Stimulated activated naive CD8-positive, alpha-beta T cell treated with anti-CD3 and anti-CD28 coated beads, Interleukin-15, Interleukin-2, amounts not matched to agents 100 ng/mL and 50 ng/mL, for 24 hours (primary cell): ENCODE measurements at regions not wholly inside any gene's neighbourhood (a gene's known extent, or its start where the extent isn't known, plus 50 kb on each side); places are given as distances from the start of the nearest gene placed in this dataset.

Experiments
- H3K27ac Mint-ChIP-seq: one replicate; pipeline ENCODE4 v1.8.0; 2021; ENCODE audit warnings: mild to moderate bottlenecking, mixed read lengths
- H3K27me3 Mint-ChIP-seq: one replicate; pipeline ENCODE4 v1.8.0; 2021; ENCODE audit warnings: mixed read lengths
- H3K36me3 Mint-ChIP-seq: one replicate; pipeline ENCODE4 v1.8.0; 2021; ENCODE audit warnings: low read depth, mixed read lengths
- H3K4me1 Mint-ChIP-seq: one replicate; pipeline ENCODE4 v1.8.0; 2021; ENCODE audit warnings: low read depth, mixed read lengths
- H3K4me3 Mint-ChIP-seq: one replicate; pipeline ENCODE4 v1.8.0; 2021; ENCODE audit warnings: mild to moderate bottlenecking, mixed read lengths
- H3K9me3 Mint-ChIP-seq: one replicate; pipeline ENCODE4 v1.8.0; 2021; ENCODE audit warnings: mixed read lengths

DNA sequence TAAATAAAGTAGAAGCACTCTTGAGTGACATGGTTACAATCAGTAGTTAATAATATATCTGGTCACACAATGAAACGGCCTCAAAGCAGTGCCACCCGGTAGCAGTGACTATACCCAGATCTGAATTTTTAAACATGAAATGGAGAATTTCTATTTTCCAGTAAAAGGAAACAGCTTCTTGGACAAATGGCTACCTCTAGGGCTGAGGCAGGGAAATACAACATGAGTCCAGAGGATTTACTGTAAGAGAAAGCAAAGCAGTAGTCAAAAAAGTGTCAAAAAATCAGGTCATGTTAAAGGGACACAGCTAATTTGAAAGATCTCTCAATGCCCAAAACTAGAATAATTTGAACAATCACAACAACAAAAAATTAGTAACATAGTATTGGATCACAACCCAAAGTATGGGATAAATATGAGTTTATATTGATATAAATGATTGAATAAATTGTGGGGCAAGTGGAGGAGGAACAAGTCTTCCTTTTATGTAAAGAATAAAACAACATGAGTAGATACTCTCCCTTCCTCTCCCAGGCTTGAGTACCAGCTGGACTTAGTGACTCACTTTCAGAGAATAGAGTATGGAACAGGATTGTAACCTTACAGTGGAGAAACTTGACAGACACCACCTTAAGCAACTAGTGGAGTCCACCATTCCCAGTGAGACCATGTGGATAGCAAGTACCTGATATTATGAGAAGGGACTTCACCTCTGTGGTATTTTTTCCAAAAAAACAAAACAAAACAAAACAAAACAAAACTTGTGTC, 180.8 kb downstream of the MBD2 start:
- no peaks in the 10 kb centered on the region for H3K9me3 Mint-ChIP-seq
- no peaks in the 10 kb centered on the region for H3K36me3 Mint-ChIP-seq
- no peak overlapping the region for H3K27ac Mint-ChIP-seq
- H3K4me1 Mint-ChIP-seq, result no peaks in the 10 kb centered on the region
- peaks cover 4% of the 10 kb centered on the region for H3K27me3 Mint-ChIP-seq
- H3K4me3 Mint-ChIP-seq, result no peak overlapping the region

DNA sequence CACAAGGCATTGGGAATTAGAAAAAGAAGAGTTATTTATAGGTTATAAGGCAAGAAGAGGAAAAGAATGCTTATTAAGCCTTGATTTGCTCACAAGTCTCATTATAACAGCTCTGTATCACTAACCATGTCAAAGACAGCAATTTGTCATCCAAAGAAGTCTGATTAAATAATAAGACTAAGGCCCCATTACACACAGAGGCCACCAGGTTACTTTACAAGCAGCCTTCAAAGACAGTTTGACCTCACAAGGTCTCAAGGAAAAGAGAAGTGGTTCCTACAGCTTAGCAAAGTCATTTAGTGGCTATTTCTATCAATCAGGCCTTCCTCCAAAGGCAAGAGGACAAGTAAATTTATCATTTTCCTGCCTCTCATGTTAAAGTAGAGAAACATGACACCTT, 188.5 kb downstream of the MBD2 start:
- no peak overlapping the region for H3K27ac Mint-ChIP-seq
- H3K27me3 Mint-ChIP-seq, result no peaks in the 10 kb centered on the region
- no peak overlapping the region for H3K4me3 Mint-ChIP-seq
- no peaks in the 10 kb centered on the region for H3K9me3 Mint-ChIP-seq
- no peaks in the 10 kb centered on the region for H3K36me3 Mint-ChIP-seq
- H3K4me1 Mint-ChIP-seq, result no peaks in the 10 kb centered on the region

DNA sequence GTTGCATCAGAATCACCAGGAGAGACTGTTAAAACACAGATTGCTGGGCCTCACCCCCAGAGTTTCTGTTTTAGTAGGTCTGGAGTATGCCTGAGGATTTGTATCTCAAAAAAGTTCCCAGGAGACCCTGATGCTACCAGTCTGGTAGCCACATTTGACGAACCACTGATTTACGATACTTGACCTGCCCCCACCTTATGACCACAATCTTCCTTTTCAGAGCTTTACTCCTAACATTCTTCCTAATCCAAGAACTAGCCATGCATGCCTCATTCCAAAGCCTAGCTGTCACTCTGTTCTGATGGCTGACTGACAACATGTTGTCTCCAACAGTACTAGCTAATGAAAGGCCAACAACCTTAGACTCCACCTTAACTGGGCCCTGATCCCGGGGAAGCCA, 191.4 kb downstream of the MBD2 start:
- no peaks in the 10 kb centered on the region for H3K36me3 Mint-ChIP-seq

DNA sequence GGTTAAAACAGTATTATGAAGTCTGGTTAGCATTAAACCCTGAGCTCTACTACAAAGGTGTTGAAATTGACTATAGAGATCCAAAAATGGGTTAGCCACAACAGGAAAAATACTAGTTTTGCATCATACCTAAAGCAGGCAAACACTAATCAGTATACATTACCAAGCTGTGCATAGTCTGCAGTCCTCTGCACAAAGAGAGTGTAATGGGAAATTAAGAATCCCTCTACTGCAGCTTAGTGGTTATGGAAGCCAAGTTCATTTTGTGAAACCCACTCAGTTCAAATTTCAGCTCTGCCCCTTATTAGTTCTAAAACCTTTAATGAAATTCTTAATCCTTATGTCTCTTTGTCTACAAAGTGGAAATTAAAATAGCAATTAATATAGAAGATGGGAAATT, 192.1 kb downstream of the MBD2 start:
- H3K27ac Mint-ChIP-seq, result no peak overlapping the region
- no peaks in the 10 kb centered on the region for H3K4me1 Mint-ChIP-seq
- no peaks in the 10 kb centered on the region for H3K27me3 Mint-ChIP-seq
- no peak overlapping the region for H3K4me3 Mint-ChIP-seq
- no peaks in the 10 kb centered on the region for H3K9me3 Mint-ChIP-seq
- no peaks in the 10 kb centered on the region for H3K36me3 Mint-ChIP-seq

More for the DNA sequence above, 191.4 kb downstream of the MBD2 start:
- H3K27ac Mint-ChIP-seq, result no peak overlapping the region
- H3K4me3 Mint-ChIP-seq, result no peak overlapping the region
- H3K4me1 Mint-ChIP-seq, result no peaks in the 10 kb centered on the region
- H3K9me3 Mint-ChIP-seq, result no peaks in the 10 kb centered on the region
- H3K27me3 Mint-ChIP-seq, result no peaks in the 10 kb centered on the region

DNA sequence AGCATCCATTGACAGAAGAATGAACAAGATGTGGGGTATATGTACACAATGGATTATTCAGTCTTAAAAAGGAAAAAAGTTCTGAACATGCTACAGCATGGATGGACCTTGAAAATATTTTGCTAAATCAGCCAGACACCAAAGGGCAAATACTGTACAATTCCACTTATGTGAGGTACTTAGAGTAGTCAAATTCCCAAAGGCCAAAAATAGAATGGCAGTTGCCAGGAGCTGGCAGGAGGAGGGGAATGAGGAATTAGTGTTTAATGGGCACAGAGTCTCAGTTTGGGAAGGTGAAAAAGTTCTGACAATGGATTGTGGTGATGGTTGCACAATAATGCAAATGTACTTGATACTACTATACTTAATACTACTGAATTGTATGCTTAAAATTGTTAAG, 193.2 kb downstream of the MBD2 start:
- Mint-ChIP-seq H3K27ac (no peak overlapping the region), H3K4me1 (no peaks in the 10 kb centered on the region), H3K27me3 (no peaks in the 10 kb centered on the region), H3K4me3 (no peak overlapping the region), H3K9me3 (no peaks in the 10 kb centered on the region), H3K36me3 (no peaks in the 10 kb centered on the region)

DNA sequence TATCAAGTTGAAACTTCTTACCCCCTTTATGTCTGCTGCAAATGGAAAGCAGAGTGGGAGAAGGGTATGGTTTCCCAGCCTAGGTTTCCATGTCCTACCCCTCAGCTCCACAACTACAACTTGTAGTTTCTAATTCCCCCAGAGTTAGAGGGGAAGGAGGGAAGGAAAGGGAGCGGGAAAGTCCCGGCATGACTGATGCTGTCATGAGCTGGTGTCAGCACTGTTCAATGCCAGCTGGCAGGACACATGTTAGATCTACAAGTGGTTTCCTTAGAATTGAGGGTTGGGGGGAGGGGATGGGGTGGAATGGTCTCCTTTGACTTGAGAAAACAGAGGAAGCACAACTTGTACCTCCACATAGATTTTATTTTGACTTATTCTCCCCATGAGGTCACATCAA, 194.0 kb downstream of the MBD2 start:
- no peaks in the 10 kb centered on the region for H3K36me3 Mint-ChIP-seq
- H3K27ac Mint-ChIP-seq, result no peak overlapping the region
- H3K27me3 Mint-ChIP-seq, result no peaks in the 10 kb centered on the region
- H3K9me3 Mint-ChIP-seq, result no peaks in the 10 kb centered on the region
- no peak overlapping the region for H3K4me3 Mint-ChIP-seq
- no peaks in the 10 kb centered on the region for H3K4me1 Mint-ChIP-seq

DNA sequence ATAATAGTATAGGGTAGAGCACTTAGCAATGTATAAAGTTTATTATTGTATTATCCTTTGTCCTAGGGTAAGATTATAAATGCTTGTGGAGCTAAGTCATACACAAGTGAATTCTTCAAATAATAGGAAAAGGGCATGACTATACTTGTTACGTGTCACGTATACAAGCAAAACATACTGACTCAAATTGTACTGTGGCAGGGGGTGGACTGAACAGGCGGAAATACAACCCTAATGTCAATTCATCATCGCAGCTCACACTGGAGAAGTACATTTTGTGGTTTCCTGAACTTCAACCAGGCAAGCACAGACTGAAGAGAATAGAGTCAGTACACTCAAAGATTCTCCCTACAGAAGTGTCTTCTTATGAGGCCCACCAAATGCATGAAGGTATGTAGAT, 201.0 kb downstream of the MBD2 start:
- no peak overlapping the region for H3K4me3 Mint-ChIP-seq
- H3K27me3 Mint-ChIP-seq, result peaks cover 3% of the 10 kb centered on the region
- H3K9me3 Mint-ChIP-seq, result no peaks in the 10 kb centered on the region
- no peak overlapping the region for H3K27ac Mint-ChIP-seq
- H3K4me1 Mint-ChIP-seq, result no peaks in the 10 kb centered on the region
- H3K36me3 Mint-ChIP-seq, result no peaks in the 10 kb centered on the region

DNA sequence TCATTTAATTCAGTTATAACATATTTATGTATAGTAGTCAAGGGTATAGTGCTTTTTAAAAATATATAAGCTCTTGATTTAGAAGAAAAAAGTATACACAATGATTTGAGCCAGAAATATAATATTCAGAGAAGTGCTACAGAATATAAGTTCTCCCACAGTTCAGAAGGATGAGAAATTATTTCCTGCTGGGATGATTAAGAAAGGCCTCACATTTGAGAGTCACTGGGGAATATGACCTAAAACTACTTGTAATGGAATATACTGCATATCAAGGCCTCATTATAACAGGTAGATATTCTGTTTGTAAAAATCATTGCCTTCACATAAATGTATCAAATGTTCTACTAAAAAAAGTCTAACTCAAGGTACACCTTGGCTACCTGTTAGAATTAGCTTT, 203.5 kb downstream of the MBD2 start:
- H3K9me3 Mint-ChIP-seq, result no peaks in the 10 kb centered on the region
- no peak overlapping the region for H3K27ac Mint-ChIP-seq
- H3K4me1 Mint-ChIP-seq, result no peaks in the 10 kb centered on the region
- H3K4me3 Mint-ChIP-seq, result no peak overlapping the region
- H3K36me3 Mint-ChIP-seq, result no peaks in the 10 kb centered on the region
- peaks cover 3% of the 10 kb centered on the region for H3K27me3 Mint-ChIP-seq

DNA sequence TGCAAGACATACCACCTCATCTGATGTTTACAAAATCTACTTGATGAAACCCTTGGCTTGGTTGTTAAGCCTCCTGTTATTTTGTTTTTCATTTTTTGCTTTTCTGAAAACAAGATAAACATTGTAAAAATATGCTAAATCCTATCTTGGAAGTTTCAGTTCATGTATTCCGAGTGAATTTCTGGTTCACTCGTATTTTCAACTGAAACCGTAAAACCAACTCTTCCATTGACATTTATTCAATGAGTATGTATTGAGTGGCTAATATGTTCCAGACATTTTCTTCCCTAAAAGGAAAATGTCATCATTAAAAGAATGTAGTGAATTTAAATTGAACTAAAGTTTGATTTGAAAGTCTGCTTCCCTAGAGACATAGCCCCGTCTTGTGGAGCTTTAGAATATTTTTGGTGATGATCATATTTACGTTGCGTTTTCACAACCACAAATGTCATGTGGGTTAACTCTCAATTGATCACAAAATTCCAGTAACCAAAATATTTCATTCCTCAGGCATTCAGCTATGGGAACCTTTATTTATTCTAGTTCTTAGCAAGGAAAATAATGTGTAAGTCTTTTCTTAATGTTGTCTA, 204.2 kb downstream of the MBD2 start:
- Mint-ChIP-seq H3K4me3 (no peak overlapping the region), H3K9me3 (no peaks in the 10 kb centered on the region), H3K4me1 (no peaks in the 10 kb centered on the region), H3K36me3 (no peaks in the 10 kb centered on the region), H3K27ac (no peak overlapping the region), H3K27me3 (peaks cover 3% of the 10 kb centered on the region)

DNA sequence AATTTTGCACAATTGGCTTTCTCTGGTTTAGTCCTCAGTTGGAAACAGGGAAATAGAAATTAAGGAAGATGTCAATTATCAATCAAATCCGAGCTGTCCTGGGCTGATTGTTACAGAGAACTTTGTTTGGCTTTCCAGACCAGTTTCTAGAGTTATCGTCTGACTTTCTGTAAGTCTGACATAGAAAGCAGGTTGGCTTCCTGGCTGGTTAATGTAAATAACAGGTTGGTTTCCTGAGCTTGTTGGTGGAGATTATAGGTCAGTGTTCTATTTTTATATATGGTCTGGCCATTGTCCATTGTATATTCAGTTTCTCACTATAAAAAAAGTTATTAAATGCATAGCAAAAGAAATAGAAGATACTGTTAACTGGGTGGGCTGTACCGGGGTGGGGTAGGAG, 204.8 kb downstream of the MBD2 start:
- H3K27me3 Mint-ChIP-seq, result peaks cover 3% of the 10 kb centered on the region
- no peaks in the 10 kb centered on the region for H3K9me3 Mint-ChIP-seq
- no peaks in the 10 kb centered on the region for H3K36me3 Mint-ChIP-seq
- H3K4me1 Mint-ChIP-seq, result no peaks in the 10 kb centered on the region
- H3K4me3 Mint-ChIP-seq, result no peak overlapping the region
- no peak overlapping the region for H3K27ac Mint-ChIP-seq

DNA sequence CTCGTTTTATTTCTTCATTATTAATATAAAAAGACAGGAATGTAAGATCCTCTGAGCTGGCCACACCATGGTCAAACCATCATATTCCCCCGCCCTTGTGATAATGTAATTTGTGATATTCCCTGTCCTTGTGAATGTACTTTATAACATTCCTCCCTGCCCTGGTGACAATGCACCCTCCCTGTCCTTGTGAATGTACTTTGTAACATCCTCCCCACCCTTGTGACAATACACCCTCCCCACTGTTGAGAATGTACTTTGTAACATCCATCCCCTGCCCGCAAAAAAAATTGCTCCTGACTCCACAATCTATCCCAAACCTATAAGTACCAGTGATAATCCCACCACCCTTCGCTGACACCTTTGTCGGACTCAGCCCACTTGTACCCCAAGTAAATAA, 211.0 kb downstream of the MBD2 start:
- Mint-ChIP-seq H3K27me3 (no peaks in the 10 kb centered on the region), H3K4me3 (no peak overlapping the region), H3K27ac (no peak overlapping the region), H3K36me3 (no peaks in the 10 kb centered on the region), H3K9me3 (peaks cover 4% of the 10 kb centered on the region), H3K4me1 (no peaks in the 10 kb centered on the region)

DNA sequence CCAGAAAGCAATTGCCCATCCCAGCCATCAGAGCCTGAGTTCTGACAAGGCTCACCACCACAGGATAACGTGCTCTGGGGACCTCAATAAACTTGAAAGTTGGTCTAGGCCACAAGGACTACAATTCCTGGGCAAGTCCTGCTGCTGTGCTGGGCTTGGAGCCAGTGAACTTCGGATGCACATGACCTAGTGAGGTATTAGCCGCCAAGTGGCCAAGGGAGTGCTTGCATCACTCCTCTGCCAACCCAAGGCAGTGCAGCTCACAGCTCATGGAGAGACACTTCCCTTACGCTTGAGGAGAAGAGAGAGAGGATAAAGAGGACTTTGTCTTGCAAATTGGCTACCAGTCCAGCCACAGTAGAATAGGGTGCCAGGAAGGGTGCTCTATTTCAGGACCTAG, 219.6 kb downstream of the MBD2 start:
- Mint-ChIP-seq H3K4me1 (no peaks in the 10 kb centered on the region), H3K27me3 (no peaks in the 10 kb centered on the region)

DNA sequence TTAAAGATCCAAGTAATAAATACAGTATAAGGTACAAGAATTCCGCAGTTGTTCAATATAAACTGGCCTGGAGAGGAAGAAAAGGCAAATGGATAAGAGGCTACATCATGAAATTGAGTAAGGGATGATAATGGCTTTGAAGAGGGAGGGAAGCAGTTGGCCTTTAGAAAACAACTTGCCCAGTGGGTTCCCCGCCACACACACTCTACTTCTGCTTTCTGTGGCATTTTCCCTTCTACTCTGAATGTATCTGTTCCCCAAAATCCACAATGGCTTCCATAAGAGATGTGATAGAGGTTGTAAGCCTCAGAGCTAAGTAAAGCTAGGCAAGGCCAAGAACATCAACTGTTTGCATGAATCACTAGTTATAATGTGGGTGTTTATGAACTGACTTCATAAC, 221.3 kb downstream of the MBD2 start:
- Mint-ChIP-seq H3K9me3 (no peaks in the 10 kb centered on the region), H3K27ac (no peak overlapping the region), H3K27me3 (no peaks in the 10 kb centered on the region), H3K4me3 (no peak overlapping the region), H3K4me1 (no peaks in the 10 kb centered on the region), H3K36me3 (no peaks in the 10 kb centered on the region)

More for the DNA sequence above, 219.6 kb downstream of the MBD2 start:
- H3K27ac Mint-ChIP-seq, result no peak overlapping the region
- H3K4me3 Mint-ChIP-seq, result no peak overlapping the region
- H3K36me3 Mint-ChIP-seq, result no peaks in the 10 kb centered on the region
- peaks cover 4% of the 10 kb centered on the region for H3K9me3 Mint-ChIP-seq

DNA sequence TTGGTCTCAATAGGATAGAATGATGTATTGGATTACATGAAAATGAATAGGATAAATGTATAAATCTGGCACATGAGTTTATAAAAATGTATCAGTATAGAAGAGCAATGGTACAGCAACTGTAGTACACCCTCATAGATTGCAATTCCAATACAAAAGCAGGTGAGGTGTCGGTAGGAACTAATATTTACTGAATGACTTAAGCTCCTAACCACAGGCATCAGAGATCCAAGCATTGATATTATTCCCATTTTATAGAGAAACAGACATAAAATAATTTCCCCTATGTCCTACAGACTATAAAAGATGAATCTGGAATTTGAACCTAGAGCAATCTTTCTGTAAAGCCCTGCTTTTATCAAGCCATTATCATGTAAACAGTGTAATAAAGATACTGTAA, 227.4 kb downstream of the MBD2 start:
- H3K27me3 Mint-ChIP-seq, result peaks cover 4% of the 10 kb centered on the region
- H3K4me1 Mint-ChIP-seq, result no peaks in the 10 kb centered on the region
- no peaks in the 10 kb centered on the region for H3K36me3 Mint-ChIP-seq
- no peak overlapping the region for H3K4me3 Mint-ChIP-seq
- no peaks in the 10 kb centered on the region for H3K9me3 Mint-ChIP-seq
- H3K27ac Mint-ChIP-seq, result no peak overlapping the region

DNA sequence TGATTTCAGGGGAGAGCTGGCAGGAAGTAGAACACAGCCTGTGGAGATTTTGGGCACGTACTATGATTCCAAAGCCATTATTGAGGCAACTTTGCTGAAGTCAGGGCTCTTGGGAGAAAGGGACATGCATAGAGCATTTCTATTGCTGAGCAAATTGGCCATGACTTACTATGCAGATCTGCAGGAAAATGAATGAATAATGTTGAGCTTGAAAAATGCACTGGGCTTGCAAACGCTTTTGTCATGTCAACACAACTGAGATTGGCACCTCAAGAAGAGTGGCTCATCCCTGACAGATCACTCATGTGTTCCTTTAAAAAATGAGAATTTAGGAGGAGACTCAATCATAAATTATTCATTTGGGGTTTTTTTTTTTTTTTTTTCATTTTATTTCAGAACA, 230.5 kb downstream of the MBD2 start:
- Mint-ChIP-seq H3K4me1 (no peaks in the 10 kb centered on the region), H3K4me3 (no peak overlapping the region), H3K36me3 (no peaks in the 10 kb centered on the region), H3K27me3 (peaks cover 6% of the 10 kb centered on the region), H3K27ac (no peak overlapping the region), H3K9me3 (no peaks in the 10 kb centered on the region)

DNA sequence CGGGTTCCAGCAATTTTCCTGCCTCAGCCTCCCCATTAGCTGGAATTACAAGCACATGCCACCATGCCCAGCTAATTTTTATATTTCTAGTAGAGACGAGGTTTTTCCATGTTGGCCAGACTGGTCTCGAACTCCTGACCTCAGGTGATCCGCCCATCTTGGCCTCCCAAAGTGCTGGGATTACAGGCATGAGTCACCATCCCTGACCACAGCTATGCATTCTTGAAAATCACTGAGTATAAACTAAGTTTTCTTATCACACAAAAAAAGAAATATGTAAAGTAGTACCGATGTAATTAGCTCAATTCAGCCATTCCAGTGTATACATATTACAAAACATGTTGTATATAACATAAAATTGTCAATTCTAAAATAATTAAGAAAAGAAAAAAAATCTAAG, 232.7 kb downstream of the MBD2 start:
- Mint-ChIP-seq H3K9me3 (no peaks in the 10 kb centered on the region), H3K27me3 (peaks cover 6% of the 10 kb centered on the region)

More for the DNA sequence above, 232.7 kb downstream of the MBD2 start:
- H3K36me3 Mint-ChIP-seq, result no peaks in the 10 kb centered on the region
- no peak overlapping the region for H3K4me3 Mint-ChIP-seq
- no peak overlapping the region for H3K27ac Mint-ChIP-seq
- H3K4me1 Mint-ChIP-seq, result no peaks in the 10 kb centered on the region
